OCI-LY7 (cell line): ENCODE measurements at regions not wholly inside any gene's neighbourhood (a gene's known extent, or its start where the extent isn't known, plus 50 kb on each side); places are given as distances from the start of the nearest gene placed in this dataset.

ENCODE experiments used
- BruUV-seq: library from RNA; stranded (reverse); fragments of 400-500 nt; replicated peaks from 2 replicates; lab custom pipeline; 2021; lab: Mats Ljungman, UMichigan
- CTCF ChIA-PET: fragments of 300-600 bp; sonication (Branson Sonifier 250); formaldehyde crosslinking; loops from one replicate; lab custom pipeline; 2022; ENCODE audit warnings: antibody characterized with exemption; ENCODE audit not compliant: unreplicated experiment; lab: Charles Lee
- POLR2A ChIA-PET: fragments of 300-600 bp; sonication (Branson Sonifier 250); formaldehyde crosslinking; loops from one replicate; lab custom pipeline; 2022; ENCODE audit warnings: antibody characterized with exemption; lab: Charles Lee
- DNase-seq: peaks from one replicate; pipeline ENCODE4 v3.0.0-alpha.2; 2015; ENCODE audit warnings: low spot score
- H2AFZ ChIP-seq: fragments of 200-600 bp; sonication (generic), shearing (Covaris generic); 2 replicates; pipeline ENCODE4 v1.6.1; 2014; ENCODE audit warnings: mild to moderate bottlenecking, antibody characterized with exemption, low read length, moderate library complexity
- H3K27ac ChIP-seq: fragments of 200-600 bp; sonication (generic); 2 replicates; pipeline ENCODE4 v1.5.1; 2014; ENCODE audit warnings: mixed run types, low read depth, mild to moderate bottlenecking, moderate library complexity, low read length, inconsistent platforms; ENCODE audit not compliant: poor library complexity, severe bottlenecking
- H3K36me3 ChIP-seq: fragments of 200-600 bp; sonication (generic); 2 replicates; pipeline ENCODE4 v1.6.1; 2014; ENCODE audit warnings: mild to moderate bottlenecking, antibody characterized with exemption, low read length, moderate library complexity, mixed read lengths; ENCODE audit not compliant: insufficient read depth
- H3K4me1 ChIP-seq: fragments of 200-600 bp; sonication (generic); 2 replicates; pipeline ENCODE4 v1.5.1; 2014; ENCODE audit warnings: mild to moderate bottlenecking, low read length; ENCODE audit not compliant: insufficient read depth, poor library complexity, severe bottlenecking
- H3K4me2 ChIP-seq: fragments of 200-600 bp; sonication (generic); 2 replicates; pipeline ENCODE4 v1.6.1; 2014; ENCODE audit warnings: mild to moderate bottlenecking, low read length
- H3K4me3 ChIP-seq: fragments of 200-600 bp; sonication (generic); 2 replicates; pipeline ENCODE4 v1.5.1; 2014; ENCODE audit warnings: mild to moderate bottlenecking, low read depth, low read length; ENCODE audit not compliant: poor library complexity, severe bottlenecking
- H3K79me2 ChIP-seq: fragments of 200-600 bp; sonication (generic); 2 replicates; pipeline ENCODE4 v1.6.1; 2016; ENCODE audit warnings: low read depth, mild to moderate bottlenecking, low read length, moderate library complexity, mixed read lengths; ENCODE audit not compliant: insufficient read depth
- H3K9me2 ChIP-seq: fragments of 200-600 bp; sonication (generic); 2 replicates; pipeline ENCODE4 v1.6.1; 2016; ENCODE audit warnings: mild to moderate bottlenecking, low read length, mixed read lengths; ENCODE audit not compliant: insufficient read depth
- H3K9me3 ChIP-seq: fragments of 200-600 bp; sonication (generic); 2 replicates; pipeline ENCODE4 v1.6.1; 2014; ENCODE audit warnings: mild to moderate bottlenecking, mixed run types, low read length, mixed read lengths
- H4K20me1 ChIP-seq: fragments of 200-600 bp; sonication (generic); 2 replicates; pipeline ENCODE4 v1.6.1; 2014; ENCODE audit warnings: mild to moderate bottlenecking, antibody characterized with exemption, low read length, moderate library complexity, mixed read lengths; ENCODE audit not compliant: insufficient read depth
- CTCF ChIP-seq: fragments of 200-600 bp; sonication (generic); conservative IDR thresholded peaks from 2 replicates; pipeline ENCODE4 v1.5.1; 2014; ENCODE audit warnings: mild to moderate bottlenecking, antibody characterized with exemption, low read length, moderate library complexity, mixed read lengths
- EZH2phosphoT487 ChIP-seq: fragments of 200-600 bp; sonication (generic); IDR thresholded peaks from 2 replicates; pipeline ENCODE4 v1.6.1; 2018; ENCODE audit warnings: low read depth, borderline replicate concordance, mild to moderate bottlenecking, mixed run types, antibody characterized with exemption, low read length, moderate library complexity, mixed read lengths
- intact Hi-C: fragments of 100-400 bp; cut with micrococcal nuclease; formaldehyde crosslinking; loops from one replicate; pipeline ENCODE4 v1.10.0; 2022; ENCODE audit not compliant: unreplicated experiment

DNA sequence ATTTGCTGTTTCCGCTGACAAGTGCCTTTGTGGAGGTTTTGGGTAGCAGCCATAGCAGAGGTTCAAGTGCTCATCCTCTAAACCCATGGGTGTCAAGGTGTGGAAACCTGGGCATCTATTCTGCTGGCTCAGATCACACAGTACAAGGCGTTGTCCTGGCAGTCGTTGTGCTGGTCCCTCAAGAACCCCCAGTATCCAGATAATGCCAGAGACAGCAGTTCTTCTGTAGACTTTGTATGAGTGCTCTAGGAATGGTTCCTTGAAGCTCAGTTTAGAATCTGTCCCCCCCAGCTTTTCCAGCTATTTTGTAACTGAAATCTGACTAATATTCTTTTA lies 655.7 kb upstream of the MAP3K7 start:
- Histone ChIP-seq H3K9me2 (no peaks in the 10 kb centered on the region), H2AFZ (no peak overlapping the region), H3K4me2 (no peak overlapping the region), H4K20me1 (no peaks in the 10 kb centered on the region), H3K27ac (no peak overlapping the region), H3K9me3 (no peaks in the 10 kb centered on the region), H3K79me2 (no peaks in the 10 kb centered on the region), H3K36me3 (no peaks in the 10 kb centered on the region), H3K4me3 (no peak overlapping the region), H3K4me1 (no peaks in the 10 kb centered on the region)
- CTCF ChIA-PET = no interaction called here
- no TSS peak for BruUV-seq
- POLR2A ChIA-PET = interaction anchor here (0.8 kb wide), 1 partner anchor 38 kb away, joined by 4 read pairs; no protein-coding TSS in a partner anchor
- intact Hi-C loops = no loop called here
- DNase-seq = no peak
- no peak for TF ChIP-seq EZH2phosphoT487
- TF ChIP-seq CTCF = no peak

DNA sequence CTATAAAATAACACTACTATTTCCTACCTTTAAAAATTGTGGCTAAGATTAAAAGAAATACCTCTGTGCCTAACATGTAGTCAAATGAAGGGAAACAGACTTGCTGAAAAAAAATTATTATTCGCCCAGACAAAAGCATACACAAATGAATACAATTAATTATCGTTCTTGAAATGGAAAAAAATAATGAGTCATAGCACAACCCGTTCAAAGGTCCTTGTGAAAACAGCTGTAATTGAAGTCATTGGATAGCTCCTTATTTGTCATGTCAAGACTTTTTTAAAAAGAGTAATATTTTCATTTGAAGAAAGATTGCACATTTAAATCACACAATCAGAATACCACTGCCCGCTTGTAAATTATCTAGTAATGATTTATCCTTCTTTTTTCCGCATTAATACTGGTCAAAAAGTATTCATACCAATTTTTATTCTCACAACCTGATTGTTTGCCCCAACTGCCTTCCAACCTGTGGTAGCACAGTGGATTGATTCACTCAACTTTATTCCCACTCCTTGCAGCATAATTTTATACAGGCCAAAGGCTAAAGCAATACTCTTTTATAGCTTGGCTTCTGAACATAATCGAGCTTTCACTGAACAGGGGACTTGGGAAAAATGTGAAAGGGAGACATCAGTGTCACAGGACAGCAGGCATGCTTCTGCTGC lies 655.2 kb upstream of the MAP3K7 start:
- Histone ChIP-seq H3K4me3 (no peak overlapping the region), H3K4me2 (no peak overlapping the region), H3K27ac (no peak overlapping the region), H3K79me2 (no peaks in the 10 kb centered on the region), H4K20me1 (no peaks in the 10 kb centered on the region), H3K9me2 (no peaks in the 10 kb centered on the region), H3K9me3 (no peaks in the 10 kb centered on the region), H3K36me3 (no peaks in the 10 kb centered on the region), H2AFZ (no peak overlapping the region), H3K4me1 (no peaks in the 10 kb centered on the region)
- intact Hi-C loops = no loop called here
- POLR2A ChIA-PET = interaction anchor here (1.5 kb wide), 1 partner anchor 10 kb away, joined by 8 read pairs; no protein-coding TSS in a partner anchor
- no peak for TF ChIP-seq EZH2phosphoT487
- TF ChIP-seq CTCF = no peak
- CTCF ChIA-PET = no interaction called here
- no peak for DNase-seq
- BruUV-seq = no TSS peak

- no peaks in the 10 kb centered on the region for H3K9me3 ChIP-seq
- H3K79me2 ChIP-seq = no peaks in the 10 kb centered on the region
- no peaks in the 10 kb centered on the region for H3K9me2 ChIP-seq
- intact Hi-C loops = no loop called here
- BruUV-seq = no TSS peak
- CTCF ChIA-PET = no interaction called here
- no peak overlapping the region for H2AFZ ChIP-seq
- peak; percentile 4 for DNase-seq
- H4K20me1 ChIP-seq = no peaks in the 10 kb centered on the region
- no peak overlapping the region for H3K27ac ChIP-seq
- no peaks in the 10 kb centered on the region for H3K36me3 ChIP-seq
- TF ChIP-seq EZH2phosphoT487 (no peak), CTCF (no peak)
- POLR2A ChIA-PET = interaction anchor here (1.5 kb wide), 1 partner anchor 9 kb away, joined by 8 read pairs; no protein-coding TSS in a partner anchor
- H3K4me2 ChIP-seq = no peak overlapping the region
- H3K4me3 ChIP-seq = no peak overlapping the region
- no peaks in the 10 kb centered on the region for H3K4me1 ChIP-seq
These were observed 654.2 kb upstream of the MAP3K7 start for GRCh38 chr6:91240878-91241603.
